Ovary (tissue), 7 donors: ENCODE measurements at regions not wholly inside any gene's neighbourhood (a gene's known extent, or its start where the extent isn't known, plus 50 kb on each side); places are given as distances from the start of the nearest gene placed in this dataset.

ENCODE experiments used
- DNase-seq, 5 donors: peaks; one replicate each; pipeline ENCODE4 v3.0.0-alpha.2; 2019 to 2020
- H3K27ac ChIP-seq, 2 donors: fragments of 200-600 bp; one replicate each; pipeline versions ENCODE4 v1.5.1 to v1.8.0; 2019 to 2022
- H3K27me3 ChIP-seq: fragments of 200-600 bp; one replicate; pipeline ENCODE4 v1.8.0; 2022
- H3K36me3 ChIP-seq: fragments of 200-600 bp; sonication (generic); one replicate; pipeline ENCODE4 v1.5.1; 2019
- H3K4me1 ChIP-seq: one replicate; pipeline ENCODE4 v1.8.1; 2013; ENCODE audit warnings: mild to moderate bottlenecking, moderate library complexity; ENCODE audit not compliant: insufficient read depth
- H3K4me3 ChIP-seq: fragments of 200-600 bp; sonication (generic); one replicate; pipeline ENCODE4 v1.5.1; 2017
- H3K9me3 ChIP-seq, 2 donors: fragments of 200-600 bp in 1 of 2; sonication (generic) in 1 of 2; one replicate each; pipeline versions ENCODE4 v1.5.1 to v1.8.1; 2013 to 2019; ENCODE audit warnings: mild to moderate bottlenecking in 1 of 2, moderate library complexity in 1 of 2
- CTCF ChIP-seq, 3 donors: fragments of 450-650 bp in 2 of 3; fragments of 200-600 bp in 1 of 3; IDR thresholded peaks; one replicate each; pipeline versions ENCODE4 v1.5.1 to v1.8.0; 2016 to 2022; ENCODE audit warnings: antibody characterized with exemption in 3 of 3, mild to moderate bottlenecking in 1 of 3
- EP300 ChIP-seq: sonication (generic); formaldehyde crosslinking; IDR thresholded peaks from one replicate; pipeline ENCODE4 v1.6.1; 2017; ENCODE audit warnings: antibody characterized with exemption
- POLR2A ChIP-seq: fragments of 450-650 bp; IDR thresholded peaks from one replicate; pipeline ENCODE4 v1.6.1; 2017; ENCODE audit warnings: antibody characterized with exemption, mild to moderate bottlenecking, moderate library complexity
- WGBS, 3 donors: extraction: QIAGEN DNeasy Blood & Tissue Kit in 1 of 3; methylation state at CpG; one replicate each; pipeline versions ENCODE4 v1.1.5 to v1.1.7; 2013 to 2017; 5-methylcytosine and 5-hydroxymethylcytosine counted together
- intact Hi-C, 4 donors: fragments of 100-400 bp; cut with DNase I; formaldehyde crosslinking; loops; one replicate each; pipeline versions ENCODE4 v1.11.0 to v1.15.1; 2022 to 2023
- donor health status: DM: no; HTN: no; CAD: no; lungs with moderate emphysema.
- donor health status: DM: no; HTN: no; CAD: no.
- donor health status: Bipolar disorder and iron deficiency.
- donor health status: DM: no; HTN: no; CAD: no.
- donor health status: DM: yes; HTN: yes; CAD: no.

GRCh38 chr14:39991041-39991440 lies 558.8 kb upstream of the FBXO33 start:
- DNase-seq, result no peak
- Histone ChIP-seq H3K27me3 (no peaks in the 10 kb centered on the region), H3K4me1 (no peaks in the 10 kb centered on the region), H3K9me3 (no peaks in the 10 kb centered on the region), H3K27ac (no peak overlapping the region), H3K36me3 (no peaks in the 10 kb centered on the region), H3K4me3 (no peak overlapping the region)
- WGBS, 3 donors, result 64 to 80% (median 65%) methylated on average over 2 of the region's 2 CpGs
- intact Hi-C loops, result no loop called here
- TF ChIP-seq POLR2A (no peak), CTCF (IDR thresholded peaks at IDR 0.05) (no peak), EP300 (no peak)

GRCh38 chr14:39988939-39989338 lies 556.7 kb upstream of the FBXO33 start:
- TF ChIP-seq CTCF (IDR thresholded peaks at IDR 0.05) (no peak), EP300 (no peak), POLR2A (no peak)
- WGBS, 3 donors, result 18 to 29% (median 18%) methylated on average over 2 of the region's 2 CpGs
- Histone ChIP-seq H3K4me3 (no peak overlapping the region), H3K36me3 (no peaks in the 10 kb centered on the region), H3K27ac (no peak overlapping the region), H3K27me3 (no peaks in the 10 kb centered on the region), H3K4me1 (no peaks in the 10 kb centered on the region), H3K9me3 (no peaks in the 10 kb centered on the region)
- DNase-seq, result no peak
- intact Hi-C loops, result no loop called here

GRCh38 chr14:39984323-39984722 lies 552.1 kb upstream of the FBXO33 start:
- Histone ChIP-seq H3K4me1 (no peaks in the 10 kb centered on the region), H3K36me3 (no peaks in the 10 kb centered on the region), H3K4me3 (no peak overlapping the region), H3K27ac (no peak overlapping the region), H3K9me3 (no peaks in the 10 kb centered on the region), H3K27me3 (no peaks in the 10 kb centered on the region)
- DNase-seq, result no peak
- 42 to 50% (median 43%) methylated on average over 2 of the region's 2 CpGs for WGBS, 3 donors
- no peak for TF ChIP-seq POLR2A
- no peak for TF ChIP-seq CTCF (IDR thresholded peaks at IDR 0.05)
- no peak for TF ChIP-seq EP300
- intact Hi-C loops, result no loop called here

GRCh38 chr14:39977198-39977597 lies 545.0 kb upstream of the FBXO33 start:
- H3K27me3 ChIP-seq, result no peaks in the 10 kb centered on the region
- 35 to 51% (median 46%) methylated on average over 3 of the region's 3 CpGs for WGBS, 3 donors
- intact Hi-C loops, result no loop called here
- H3K4me3 ChIP-seq, result no peak overlapping the region
- no peak for DNase-seq
- no peaks in the 10 kb centered on the region for H3K36me3 ChIP-seq
- no peak overlapping the region for H3K27ac ChIP-seq
- no peaks in the 10 kb centered on the region for H3K9me3 ChIP-seq
- no peak for TF ChIP-seq EP300
- TF ChIP-seq POLR2A, result no peak
- TF ChIP-seq CTCF (IDR thresholded peaks at IDR 0.05), result no peak
- H3K4me1 ChIP-seq, result no peaks in the 10 kb centered on the region

GRCh38 chr14:39974036-39974435 lies 541.8 kb upstream of the FBXO33 start:
- no peak overlapping the region for H3K4me3 ChIP-seq
- 71 to 83% (median 78%) methylated on average over 1 of the region's 1 CpG for WGBS, 3 donors
- intact Hi-C loops, result no loop called here
- no peaks in the 10 kb centered on the region for H3K9me3 ChIP-seq
- TF ChIP-seq POLR2A, result no peak
- TF ChIP-seq CTCF (IDR thresholded peaks at IDR 0.05), result no peak
- no peak for TF ChIP-seq EP300
- H3K36me3 ChIP-seq, result no peaks in the 10 kb centered on the region
- H3K4me1 ChIP-seq, result no peaks in the 10 kb centered on the region
- no peak for DNase-seq
- H3K27ac ChIP-seq, result no peak overlapping the region
- no peaks in the 10 kb centered on the region for H3K27me3 ChIP-seq
